HTR-8/SVneo (cell line): ENCODE measurements at regions not wholly inside any gene's neighbourhood (a gene's known extent, or its start where the extent isn't known, plus 50 kb on each side); places are given as distances from the start of the nearest gene placed in this dataset.

Experiments used
- DNase-seq: peaks from one replicate; pipeline ENCODE4 v3.0.0; 2011; ENCODE audit warnings: low spot score, mixed read lengths; ENCODE audit not compliant: insufficient read length
- FAIRE-seq: peaks from 2 replicates; lab custom pipeline; 2011; peaks lifted over from hg19 to GRCh38; lab: Jason Lieb, UNC

DNA sequence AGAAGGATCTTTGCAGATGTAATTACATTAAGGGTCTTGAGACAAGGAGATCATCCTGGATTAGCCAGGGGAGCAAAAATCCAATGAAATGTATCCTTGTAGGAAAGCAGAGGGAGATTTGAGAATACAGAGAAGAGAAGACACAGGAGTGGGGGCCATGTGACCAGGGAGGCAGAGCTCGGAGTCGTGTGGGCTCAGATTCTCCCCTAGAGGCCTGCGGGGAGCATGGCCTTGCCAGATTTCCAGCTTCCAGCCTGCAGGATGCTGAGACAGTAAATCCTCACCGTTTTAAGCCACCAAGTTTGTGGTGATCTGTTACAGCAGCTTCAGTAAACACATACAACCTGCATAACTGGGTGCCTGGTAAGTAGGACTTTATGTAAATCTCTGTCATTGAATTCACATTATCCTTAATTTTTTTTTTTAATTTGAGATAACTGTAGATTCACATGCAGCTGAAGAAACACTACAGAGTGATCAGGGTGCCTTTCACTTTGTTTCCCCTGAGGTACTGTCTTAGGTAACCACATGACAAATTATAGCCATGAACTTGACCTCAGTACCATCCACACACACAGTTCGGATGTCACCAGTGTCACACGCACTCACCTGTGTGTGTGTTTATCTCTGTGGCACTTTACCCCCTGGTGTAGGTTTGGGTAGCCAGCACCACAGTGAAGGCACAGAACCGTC, 138.4 kb upstream of the HDAC4 start:
- DNase-seq (no peak), FAIRE-seq (no peak)

GRCh38 chr2:239538357-239539052, 137.7 kb upstream of the HDAC4 start:
- FAIRE-seq: no peak

DNA sequence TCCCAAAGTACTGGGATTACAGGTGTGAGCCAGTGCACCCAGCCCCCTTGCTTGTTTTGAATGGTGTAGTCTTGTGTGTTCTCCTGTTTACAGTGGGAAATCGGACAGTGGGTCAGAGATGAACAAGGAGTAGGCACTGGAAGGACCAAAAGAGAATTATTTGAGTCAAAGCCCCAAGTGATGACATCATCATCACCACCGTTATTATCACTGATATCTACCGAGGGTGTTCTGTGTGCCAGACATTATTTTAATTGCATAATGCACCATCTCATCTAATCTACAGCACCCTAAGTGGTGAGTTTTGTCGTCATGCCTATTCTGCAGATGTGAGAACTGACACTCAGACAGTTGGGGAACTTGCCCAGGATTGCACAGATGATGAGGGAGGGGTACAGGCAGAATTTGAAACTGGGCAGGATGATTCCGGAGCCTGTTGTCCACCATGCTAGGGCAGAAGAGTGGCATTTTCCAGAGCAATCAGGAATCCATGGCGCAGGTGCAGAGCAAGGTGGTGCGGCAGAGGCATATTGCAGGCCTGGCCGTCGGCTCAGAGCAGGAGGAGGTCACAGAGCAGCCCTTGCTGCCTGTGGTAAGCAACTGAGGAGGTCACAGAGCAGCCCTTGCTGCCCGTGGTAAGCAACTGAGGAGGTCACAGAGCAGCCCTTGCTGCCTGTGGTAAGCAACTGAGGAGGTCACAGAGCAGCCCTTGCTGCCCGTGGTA, 137.0 kb upstream of the HDAC4 start:
- no peak for DNase-seq
- FAIRE-seq: no peak

More at GRCh38 chr2:239538357-239539052, 137.7 kb upstream of the HDAC4 start:
- no peak for DNase-seq

- no peak for DNase-seq
- FAIRE-seq: no peak
These were observed 135.4 kb upstream of the HDAC4 start for GRCh38 chr2:239536186-239536585.

GRCh38 chr2:239535413-239536144, 134.8 kb upstream of the HDAC4 start:
- FAIRE-seq (no peak), DNase-seq (no peak)

GRCh38 chr2:239534581-239535412, 134.0 kb upstream of the HDAC4 start:
- DNase-seq: no peak
- FAIRE-seq: no peak

GRCh38 chr2:239533569-239534316, 132.9 kb upstream of the HDAC4 start:
- no peak for FAIRE-seq

GRCh38 chr2:239532859-239533258, 132.0 kb upstream of the HDAC4 start:
- no peak for DNase-seq

More at GRCh38 chr2:239533569-239534316, 132.9 kb upstream of the HDAC4 start:
- no peak for DNase-seq

GRCh38 chr2:239532250-239532649, 131.4 kb upstream of the HDAC4 start:
- peak; percentile 72 for FAIRE-seq
- DNase-seq: no peak

More at GRCh38 chr2:239532859-239533258, 132.0 kb upstream of the HDAC4 start:
- FAIRE-seq: no peak

DNA sequence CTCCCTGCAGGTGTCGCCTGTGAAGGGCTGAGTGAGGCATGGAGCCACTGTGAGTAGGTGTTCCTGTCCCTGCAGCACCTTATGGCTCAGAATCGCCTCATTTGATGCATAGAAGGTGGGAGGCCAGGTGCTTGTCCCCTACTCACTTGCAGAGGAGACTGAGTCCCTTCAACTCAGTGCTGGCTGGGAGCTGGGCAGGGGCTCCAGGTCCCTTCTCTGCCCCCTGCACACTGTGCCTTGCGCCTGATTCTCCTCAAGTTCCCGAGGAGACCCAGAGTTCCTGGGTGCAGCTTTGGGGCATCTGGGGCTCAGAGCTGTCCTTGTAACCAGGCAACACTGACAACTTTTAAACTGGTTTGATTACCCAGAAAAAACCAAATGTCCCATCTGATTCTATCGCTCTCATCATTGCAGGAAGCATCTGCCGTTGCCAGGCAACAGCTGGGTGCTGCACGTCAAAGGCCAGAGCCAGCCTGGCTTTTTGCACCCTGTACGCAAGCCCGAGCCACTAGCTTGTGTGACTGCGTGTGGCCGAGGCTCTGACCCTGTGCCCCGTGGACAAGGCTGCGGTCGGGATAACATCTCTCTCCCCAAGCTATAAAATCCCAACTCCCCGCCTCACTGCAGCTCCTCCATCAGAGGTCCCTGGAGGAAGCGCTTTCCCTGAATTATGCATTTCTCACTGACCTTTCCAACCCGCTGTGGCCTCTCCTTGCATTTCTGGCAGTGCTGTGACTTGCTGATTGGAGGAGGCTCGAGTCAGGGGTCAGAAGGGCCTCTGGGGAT, 130.8 kb upstream of the HDAC4 start:
- no peak for DNase-seq
- no peak for FAIRE-seq

DNA sequence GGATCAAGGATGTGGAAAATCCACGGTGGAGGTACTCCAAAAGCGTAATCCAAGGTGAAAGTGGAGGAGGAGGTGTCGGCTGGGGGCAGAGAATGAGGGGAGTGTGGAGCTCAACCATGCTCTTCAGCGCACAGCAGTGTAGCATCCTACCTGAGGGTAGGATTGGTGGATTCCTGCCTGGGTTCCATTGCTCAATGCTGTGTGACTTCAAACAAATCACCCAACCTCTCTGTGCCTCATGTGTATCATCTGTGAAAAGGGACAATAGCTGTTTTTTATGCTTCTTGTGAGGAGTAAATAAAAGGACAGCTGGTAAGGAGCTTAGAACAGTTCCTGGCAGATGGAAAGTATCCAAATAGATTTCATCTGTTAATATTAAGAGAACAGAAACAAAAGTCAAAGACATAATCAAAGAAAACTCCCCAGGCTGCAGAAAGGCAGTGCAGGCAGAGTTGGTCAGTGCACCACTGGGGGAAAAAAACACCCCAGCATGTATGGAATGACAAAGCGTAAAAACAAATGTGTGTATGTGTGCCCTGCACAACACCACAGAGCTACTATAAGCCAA, 130.0 kb upstream of the HDAC4 start:
- DNase-seq (no peak), FAIRE-seq (no peak)

DNA sequence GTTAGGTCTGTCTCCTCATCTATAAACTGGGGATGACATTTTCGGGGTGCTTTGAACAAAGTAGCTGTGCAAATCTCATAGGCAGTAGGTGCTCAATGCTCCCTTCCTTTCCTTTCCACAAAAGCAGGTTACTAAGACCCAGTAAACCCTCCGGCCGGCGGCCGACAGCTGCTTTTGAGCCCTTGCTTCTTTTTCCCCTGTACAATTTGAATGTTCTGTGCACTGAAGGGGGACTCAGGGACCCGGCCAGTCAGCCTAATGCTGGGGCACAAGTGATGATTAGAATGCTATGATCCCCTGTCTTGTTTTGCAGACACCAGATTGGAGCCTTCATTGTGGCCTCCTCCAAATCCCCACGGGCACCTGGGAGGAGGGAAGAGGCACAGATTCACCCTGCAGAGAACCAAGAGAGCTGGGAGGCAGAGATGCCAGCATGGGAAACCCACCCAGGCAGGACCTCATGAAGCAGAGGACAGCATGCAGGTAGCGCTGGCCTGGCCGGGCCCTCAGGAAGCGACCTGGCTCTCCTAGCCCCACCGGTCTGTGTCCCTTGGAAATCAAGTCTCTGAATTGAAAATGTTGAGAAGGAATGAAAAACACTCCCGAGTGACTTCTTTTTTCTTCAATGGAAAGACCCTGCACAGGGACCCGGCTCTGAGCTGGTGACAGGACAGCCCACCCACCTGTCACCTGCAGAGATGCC, 128.6 kb upstream of the HDAC4 start:
- no peak for DNase-seq
- no peak for FAIRE-seq

- DNase-seq (no peak), FAIRE-seq (no peak)
These were observed 128.1 kb upstream of the HDAC4 start for GRCh38 chr2:239528883-239529282.

- DNase-seq (no peak), FAIRE-seq (no peak)
These were observed 127.3 kb upstream of the HDAC4 start for GRCh38 chr2:239528146-239528545.

GRCh38 chr2:239526666-239527415, 126.0 kb upstream of the HDAC4 start:
- DNase-seq (no peak), FAIRE-seq (no peak)

- no peak for DNase-seq
- FAIRE-seq: no peak
These were observed 125.2 kb upstream of the HDAC4 start for GRCh38 chr2:239526038-239526437.

DNA sequence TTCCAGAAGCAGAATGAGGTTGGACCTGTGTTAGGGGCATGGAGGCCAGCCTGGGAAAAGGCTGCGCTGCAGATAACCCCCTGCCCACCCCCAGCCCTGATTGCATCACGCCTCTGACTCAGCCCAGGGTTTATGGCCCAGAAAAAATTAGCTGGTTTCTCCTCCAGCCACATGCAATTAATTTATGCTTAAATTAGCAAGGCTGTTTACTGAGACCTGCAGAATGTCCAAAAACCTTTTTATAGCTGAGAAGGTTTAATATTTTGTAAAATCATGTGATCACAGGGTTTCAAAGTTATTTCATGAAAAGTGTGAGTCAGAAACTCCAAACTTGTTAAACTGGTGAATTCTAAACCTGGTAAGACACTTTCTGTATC, 123.1 kb upstream of the HDAC4 start:
- FAIRE-seq (no peak), DNase-seq (no peak)
